HEK293T (cell line): ENCODE measurements at regions not wholly inside any gene's neighbourhood (a gene's known extent, or its start where the extent isn't known, plus 50 kb on each side); places are given as distances from the start of the nearest gene placed in this dataset.
"Not testable (repeated sequence)": the region's sequence is repeated elsewhere in the genome, so short reads cannot be mapped to it uniquely, and the experiment has no call there.

Experiments used
- CTCF ChIA-PET: fragments of 350-600 bp; formaldehyde crosslinking; extraction: SDS; loops from one replicate; lab custom pipeline; 2021; ENCODE audit warnings: antibody characterized with exemption, inconsistent platforms; lab: Yijun Ruan, JAX
- POLR2A ChIA-PET: fragments of 350-600 bp; formaldehyde crosslinking; extraction: SDS; loops from one replicate; lab custom pipeline; 2020; ENCODE audit warnings: antibody characterized with exemption, inconsistent platforms; lab: Yijun Ruan, JAX
- DNase-seq: peaks from one replicate; pipeline ENCODE4 v3.0.0; 2012; ENCODE audit warnings: mixed read lengths; ENCODE audit errors: extremely low spot score
- ARNT ChIP-seq: fragments of 450-650 bp; IDR thresholded peaks from 2 replicates; pipeline ENCODE4 v1.6.1; 2017; ENCODE audit warnings: mild to moderate bottlenecking
- BHLHE40 ChIP-seq: fragments of 450-650 bp; IDR thresholded peaks from 2 replicates; pipeline ENCODE4 v1.6.1; 2016; ENCODE audit warnings: mild to moderate bottlenecking, moderate library complexity, borderline replicate concordance
- CTBP1 ChIP-seq: fragments of 450-650 bp; IDR thresholded peaks from 2 replicates; pipeline ENCODE4 v1.6.1; 2016; ENCODE audit warnings: borderline replicate concordance
- ELF4 ChIP-seq: fragments of 450-650 bp; IDR thresholded peaks from 2 replicates; pipeline ENCODE4 v1.6.1; 2017; ENCODE audit warnings: antibody characterized with exemption
- FOXA1 ChIP-seq: fragments of 450-650 bp; IDR thresholded peaks from 2 replicates; pipeline ENCODE4 v1.6.1; 2016; ENCODE audit warnings: mild to moderate bottlenecking
- FOXK2 ChIP-seq: fragments of 450-650 bp; IDR thresholded peaks from 2 replicates; pipeline ENCODE4 v1.6.1; 2016; ENCODE audit warnings: mild to moderate bottlenecking
- FOXM1 ChIP-seq: fragments of 450-650 bp; IDR thresholded peaks from 2 replicates; pipeline ENCODE4 v1.6.1; 2017; ENCODE audit warnings: mild to moderate bottlenecking, borderline replicate concordance
- HDGF ChIP-seq: fragments of 450-650 bp; IDR thresholded peaks from 2 replicates; pipeline ENCODE4 v1.6.1; 2017; ENCODE audit warnings: antibody characterized with exemption, borderline replicate concordance
- L3MBTL2 ChIP-seq: fragments of 450-650 bp; conservative IDR thresholded peaks from 2 replicates; pipeline ENCODE4 v1.6.1; 2016; ENCODE audit warnings: mild to moderate bottlenecking
- LEF1 ChIP-seq: fragments of 450-650 bp; IDR thresholded peaks from 2 replicates; pipeline ENCODE4 v1.6.1; 2017; ENCODE audit warnings: mild to moderate bottlenecking, borderline replicate concordance
- NFRKB ChIP-seq: fragments of 450-650 bp; IDR thresholded peaks from 2 replicates; pipeline ENCODE4 v1.6.1; 2016; ENCODE audit warnings: mild to moderate bottlenecking, moderate library complexity
- SP1 ChIP-seq: fragments of 450-650 bp; IDR thresholded peaks from 2 replicates; pipeline ENCODE4 v1.6.1; 2017
- SUZ12 ChIP-seq: fragments of 450-650 bp; IDR thresholded peaks from 2 replicates; pipeline ENCODE4 v1.6.1; 2016; ENCODE audit warnings: mild to moderate bottlenecking
- TARDBP ChIP-seq: fragments of 450-650 bp; IDR thresholded peaks from 2 replicates; pipeline ENCODE4 v1.6.1; 2016
- ZNF384 ChIP-seq: fragments of 450-650 bp; IDR thresholded peaks from 2 replicates; pipeline ENCODE4 v1.6.1; 2016
- TF ChIP-seq, protein P1 (sequence below): fragments of 450-650 bp; IDR thresholded peaks from 2 replicates; pipeline ENCODE4 v1.6.1; 2016

DNA sequence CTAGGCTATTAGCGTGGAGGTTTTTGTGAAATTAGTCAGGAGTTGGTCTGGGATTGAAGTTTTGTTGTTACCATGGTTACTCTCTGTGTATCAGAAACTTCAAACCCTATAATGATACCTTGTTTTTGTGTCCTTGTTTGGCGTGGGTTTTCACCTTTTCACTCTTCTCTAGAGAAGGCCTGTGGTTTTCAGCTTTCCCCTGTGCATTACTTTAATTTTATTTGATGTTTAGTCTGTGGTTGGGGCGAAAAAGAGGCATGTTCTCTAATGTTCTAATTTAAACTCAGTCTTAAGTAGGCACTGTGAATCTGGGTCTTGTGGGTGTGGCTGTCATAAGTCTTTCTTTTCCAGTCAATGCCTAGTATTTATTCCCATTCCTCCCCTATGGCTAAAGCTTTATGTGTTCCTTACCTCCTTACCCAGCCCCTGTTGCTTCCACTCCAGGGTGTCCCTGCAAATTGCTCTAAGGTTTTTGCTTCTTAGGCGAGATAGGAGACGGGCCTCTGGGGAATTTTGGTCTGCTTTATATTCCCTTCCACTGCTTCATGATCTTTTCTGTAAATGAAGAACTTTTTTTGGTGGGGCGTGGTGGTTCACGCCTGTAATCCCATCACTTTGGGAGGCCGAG lies 125.1 kb upstream of the XIST start:
- DNase-seq: no peak
- no peak for TF ChIP-seq SP1
- TF ChIP-seq ARNT: no peak
- no peak for TF ChIP-seq ZNF384
- TF ChIP-seq HDGF: no peak
- no peak for TF ChIP-seq TARDBP
- TF ChIP-seq LEF1: no peak
- no peak for TF ChIP-seq BHLHE40
- TF ChIP-seq CTBP1: no peak
- TF ChIP-seq, protein P1, sequence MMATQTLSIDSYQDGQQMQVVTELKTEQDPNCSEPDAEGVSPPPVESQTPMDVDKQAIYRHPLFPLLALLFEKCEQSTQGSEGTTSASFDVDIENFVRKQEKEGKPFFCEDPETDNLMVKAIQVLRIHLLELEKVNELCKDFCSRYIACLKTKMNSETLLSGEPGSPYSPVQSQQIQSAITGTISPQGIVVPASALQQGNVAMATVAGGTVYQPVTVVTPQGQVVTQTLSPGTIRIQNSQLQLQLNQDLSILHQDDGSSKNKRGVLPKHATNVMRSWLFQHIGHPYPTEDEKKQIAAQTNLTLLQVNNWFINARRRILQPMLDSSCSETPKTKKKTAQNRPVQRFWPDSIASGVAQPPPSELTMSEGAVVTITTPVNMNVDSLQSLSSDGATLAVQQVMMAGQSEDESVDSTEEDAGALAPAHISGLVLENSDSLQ: no peak
- no peak for TF ChIP-seq FOXM1
- TF ChIP-seq FOXK2: no peak
- no peak for TF ChIP-seq NFRKB
- no peak for TF ChIP-seq SUZ12
- no peak for TF ChIP-seq L3MBTL2
- no peak for TF ChIP-seq ELF4
- POLR2A ChIA-PET: no interaction called here
- CTCF ChIA-PET: no interaction called here

DNA sequence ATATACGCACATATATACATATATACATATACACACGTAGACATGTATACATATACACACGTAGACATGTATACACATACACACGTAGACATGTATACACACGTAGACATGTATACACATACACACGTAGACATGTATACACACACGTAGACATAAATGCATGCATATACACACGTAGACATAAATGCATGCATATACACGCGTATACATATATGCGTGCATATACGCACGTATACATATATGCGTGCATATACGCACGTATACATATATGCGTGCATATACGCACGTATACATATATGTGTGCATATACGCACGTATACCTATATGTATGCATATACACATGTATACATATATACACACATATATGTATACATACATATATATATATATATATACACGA lies 114.9 kb upstream of the XIST start:
- DNase-seq, CTCF ChIA-PET, POLR2A ChIA-PET: not testable (repeated sequence)

DNA sequence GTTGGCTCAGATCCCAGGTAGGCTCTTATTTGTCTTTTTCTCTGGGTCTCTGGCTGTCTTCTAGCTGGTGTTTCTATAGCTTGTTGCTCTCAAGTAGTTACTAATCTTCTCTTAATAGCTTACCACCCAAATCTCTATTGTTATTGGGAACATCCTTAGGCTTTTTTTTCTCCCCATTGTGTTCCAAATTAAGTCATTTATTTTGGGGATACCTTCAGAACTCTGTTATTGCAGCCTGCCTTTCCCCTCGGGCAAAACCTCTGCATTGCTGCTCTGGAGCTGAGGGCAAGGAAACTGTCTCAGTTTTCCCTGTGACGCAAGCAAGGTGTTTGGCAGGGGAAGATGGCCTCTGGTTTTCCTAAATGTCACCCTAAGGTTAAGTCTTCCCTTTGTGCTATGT lies 113.3 kb upstream of the XIST start:
- POLR2A ChIA-PET: no interaction called here
- no peak for DNase-seq

DNA sequence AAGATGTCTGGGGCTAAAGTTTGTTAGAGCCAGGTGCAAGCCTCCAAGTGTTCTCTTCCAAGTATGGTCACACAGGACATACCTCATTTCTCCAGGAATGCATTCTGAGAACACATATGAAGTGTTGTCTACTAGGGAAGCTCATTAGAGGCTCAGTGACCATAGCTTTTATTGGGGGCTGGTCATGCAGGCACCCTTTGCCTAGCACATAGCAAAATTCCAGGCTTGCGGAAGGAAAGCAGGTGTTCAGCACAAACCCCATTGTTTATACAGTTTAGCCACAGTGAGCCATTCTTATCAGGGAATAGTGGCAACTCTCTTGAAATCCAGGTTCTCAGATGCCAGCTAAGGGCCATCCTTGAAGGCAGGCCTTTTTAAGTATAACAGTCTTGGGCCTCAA lies 112.1 kb upstream of the XIST start:
- POLR2A ChIA-PET: no interaction called here
- no peak for TF ChIP-seq CTBP1
- no peak for TF ChIP-seq HDGF
- TF ChIP-seq NFRKB: no peak
- TF ChIP-seq BHLHE40: no peak
- no peak for TF ChIP-seq FOXM1
- no peak for TF ChIP-seq ELF4
- no peak for TF ChIP-seq TARDBP
- TF ChIP-seq FOXK2: no peak
- no peak for TF ChIP-seq ZNF384
- no peak for TF ChIP-seq SUZ12
- TF ChIP-seq LEF1: no peak
- no peak for DNase-seq
- CTCF ChIA-PET: interaction anchor here (1.2 kb wide), 1 partner anchor 15 kb away, joined by 3 read pairs; no protein-coding TSS in a partner anchor

More for the DNA sequence above, 113.3 kb upstream of the XIST start:
- TF ChIP-seq LEF1 (no peak), ZNF384 (no peak), L3MBTL2 (no peak), SUZ12 (no peak), FOXA1 (no peak), HDGF (no peak), TARDBP (no peak), BHLHE40 (no peak), FOXK2 (no peak), CTBP1 (no peak), NFRKB (no peak), ARNT (no peak), SP1 (no peak), ELF4 (no peak), FOXM1 (no peak)
- TF ChIP-seq, protein P1: no peak
- CTCF ChIA-PET: interaction anchor here (0.6 kb wide), 1 partner anchor 23 kb away, joined by 3 read pairs; no protein-coding TSS in a partner anchor

DNA sequence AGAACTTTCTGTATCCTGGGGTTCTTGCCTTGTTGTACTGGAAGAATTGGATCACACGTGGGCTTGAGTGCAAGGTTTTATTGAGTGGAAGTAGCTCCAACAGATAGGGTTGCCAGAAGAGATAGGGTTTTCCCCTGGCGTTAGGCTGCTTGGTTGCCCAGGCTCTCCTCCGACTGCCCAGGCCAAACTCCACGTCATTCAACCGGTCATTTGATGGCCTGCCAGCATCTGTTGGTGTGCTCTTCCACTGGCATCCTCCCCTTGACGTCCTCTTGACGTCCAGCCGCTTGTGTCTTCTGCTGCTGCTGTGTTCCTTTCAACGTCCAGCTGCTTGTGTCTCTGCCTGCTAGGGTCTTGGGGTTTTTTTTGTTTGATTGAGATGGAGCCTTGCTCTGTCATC lies 111.2 kb upstream of the XIST start:
- POLR2A ChIA-PET: no interaction called here
- TF ChIP-seq ZNF384 (no peak), TARDBP (no peak), L3MBTL2 (no peak), SP1 (no peak), ELF4 (no peak), NFRKB (no peak), SUZ12 (no peak), FOXM1 (no peak), BHLHE40 (no peak), HDGF (no peak), ARNT (no peak), FOXA1 (no peak), LEF1 (no peak), FOXK2 (no peak), CTBP1 (no peak)
- TF ChIP-seq, protein P1: no peak
- no peak for DNase-seq
- CTCF ChIA-PET: interaction anchor here (1.2 kb wide), 1 partner anchor 16 kb away, joined by 3 read pairs; no protein-coding TSS in a partner anchor

DNA sequence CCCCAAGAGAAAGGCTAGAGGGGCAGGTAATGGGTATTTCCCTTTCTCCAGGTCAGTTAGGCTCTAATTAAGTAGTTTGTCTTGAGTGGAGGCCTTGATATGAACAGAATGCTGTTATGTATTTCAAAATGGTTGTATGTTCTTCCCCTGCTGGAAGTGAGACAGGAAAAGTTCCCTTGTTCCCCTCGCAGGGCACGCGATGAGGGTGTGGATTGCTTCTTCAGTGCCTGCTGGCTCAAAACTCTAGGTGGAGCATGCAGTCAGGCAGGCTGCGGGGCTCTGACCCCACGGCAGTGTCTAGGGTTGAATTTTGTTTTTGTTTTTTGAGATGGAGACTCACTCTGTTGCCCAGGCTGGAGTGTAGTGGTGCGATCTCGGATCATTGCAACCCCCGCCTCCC lies 110.4 kb upstream of the XIST start:
- DNase-seq: no peak
- POLR2A ChIA-PET: no interaction called here
- CTCF ChIA-PET: no interaction called here
- TF ChIP-seq ELF4 (no peak), HDGF (no peak), LEF1 (no peak), FOXK2 (no peak), ARNT (no peak), ZNF384 (no peak), BHLHE40 (no peak), TARDBP (no peak), FOXM1 (no peak), FOXA1 (no peak), CTBP1 (no peak), NFRKB (no peak), SP1 (no peak), SUZ12 (no peak), L3MBTL2 (no peak)
- TF ChIP-seq, protein P1: no peak

DNA sequence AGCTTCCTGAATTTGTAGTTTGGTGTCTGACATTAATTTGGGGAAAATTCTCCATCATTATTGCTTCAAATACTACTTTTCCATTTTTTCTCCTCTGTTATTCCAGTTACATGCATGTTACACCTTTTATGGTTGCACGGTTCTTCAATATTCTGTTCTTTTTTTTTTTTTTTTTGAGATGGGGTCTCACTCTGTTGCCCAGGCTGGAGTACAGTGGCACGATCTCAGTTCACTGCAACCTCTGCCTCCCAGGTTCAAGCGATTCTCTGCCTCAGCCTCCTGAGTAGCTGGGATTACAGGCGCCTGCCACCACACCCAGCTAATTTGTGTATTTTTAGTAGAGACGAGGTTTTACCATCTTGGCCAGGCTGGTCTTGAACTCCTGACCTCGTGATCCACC lies 109.4 kb upstream of the XIST start:
- POLR2A ChIA-PET, CTCF ChIA-PET, DNase-seq: not testable (repeated sequence)
